DMS79 (cell line): ENCODE measurements at regions not wholly inside any gene's neighbourhood (a gene's known extent, or its start where the extent isn't known, plus 50 kb on each side); places are given as distances from the start of the nearest gene placed in this dataset.
"Not testable (repeated sequence)": the region's sequence is repeated elsewhere in the genome, so short reads cannot be mapped to it uniquely, and the experiment has no call there.

Experiments used
- DNase-seq: peaks from one replicate; lab custom pipeline; 2025; lab: John Stamatoyannopoulos, UW

- DNase-seq: no peak
Measured at GRCh38 chr15:95658799-95659198, 671.7 kb upstream of the NR2F2 start.

- no peak for DNase-seq
Measured at GRCh38 chr15:95659656-95660055, 670.8 kb upstream of the NR2F2 start.

GRCh38 chr15:95662638-95663037, 667.9 kb upstream of the NR2F2 start:
- no peak for DNase-seq

- DNase-seq: no peak
Measured at GRCh38 chr15:95663156-95664100, 667.1 kb upstream of the NR2F2 start.

- no peak for DNase-seq
Measured at GRCh38 chr15:95664450-95664849, 666.0 kb upstream of the NR2F2 start.

- DNase-seq: no peak
Measured at GRCh38 chr15:95669146-95669922, 661.2 kb upstream of the NR2F2 start.

GRCh38 chr15:95674031-95674430, 656.5 kb upstream of the NR2F2 start:
- no peak for DNase-seq

GRCh38 chr15:95676500-95676899, 654.0 kb upstream of the NR2F2 start:
- no peak for DNase-seq

GRCh38 chr15:95679847-95680582, 650.5 kb upstream of the NR2F2 start:
- no peak for DNase-seq

- no peak for DNase-seq
Measured at GRCh38 chr15:95680728-95681127, 649.8 kb upstream of the NR2F2 start.

GRCh38 chr15:95681836-95682544, 648.5 kb upstream of the NR2F2 start:
- no peak for DNase-seq

GRCh38 chr15:95684126-95684525, 646.4 kb upstream of the NR2F2 start:
- DNase-seq: no peak

GRCh38 chr15:95684693-95685115, 645.8 kb upstream of the NR2F2 start:
- no peak for DNase-seq

GRCh38 chr15:95687061-95687460, 643.4 kb upstream of the NR2F2 start:
- DNase-seq: no peak

GRCh38 chr15:95687686-95688085, 642.8 kb upstream of the NR2F2 start:
- DNase-seq: no peak

GRCh38 chr15:95690631-95691340, 639.7 kb upstream of the NR2F2 start:
- DNase-seq: no peak

GRCh38 chr15:95693917-95694316, 636.6 kb upstream of the NR2F2 start:
- no peak for DNase-seq

- no peak for DNase-seq
Measured at GRCh38 chr15:95698230-95698629, 632.3 kb upstream of the NR2F2 start.

- DNase-seq: no peak
Measured at GRCh38 chr15:95698951-95699350, 631.5 kb upstream of the NR2F2 start.

- no peak for DNase-seq
Measured at GRCh38 chr15:95699578-95699977, 630.9 kb upstream of the NR2F2 start.

- DNase-seq: not testable (repeated sequence)
Measured at GRCh38 chr15:95700692-95701091, 629.8 kb upstream of the NR2F2 start.
